ENCODE measurements at regions not wholly inside any gene's neighbourhood (a gene's known extent, or its start where the extent isn't known, plus 50 kb on each side); places are given as distances from the start of the nearest gene placed in this dataset.

DNA sequence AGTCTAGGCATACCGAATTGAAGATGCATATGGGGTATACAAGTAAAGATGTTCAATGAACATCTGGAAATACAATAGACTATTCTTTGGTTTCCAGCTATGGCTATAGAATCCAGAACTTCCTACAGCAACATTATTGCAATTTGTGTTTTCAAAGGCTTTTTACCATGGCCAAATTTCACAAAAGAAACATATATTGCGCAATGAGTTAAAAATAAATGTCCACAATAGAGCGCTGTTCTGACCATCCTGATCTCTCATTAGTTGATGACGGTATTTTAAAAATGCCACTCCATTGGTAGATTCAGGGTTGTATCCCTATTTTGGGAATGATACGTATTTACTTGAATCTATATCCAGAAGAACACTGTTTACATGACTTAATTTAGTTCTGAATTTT is 139.2 kb downstream of the LINC00632 start:
- no peak for DNase-seq (ENCODE audit: low read depth in 4 of 4, low spot score in 3 of 4)

DNA sequence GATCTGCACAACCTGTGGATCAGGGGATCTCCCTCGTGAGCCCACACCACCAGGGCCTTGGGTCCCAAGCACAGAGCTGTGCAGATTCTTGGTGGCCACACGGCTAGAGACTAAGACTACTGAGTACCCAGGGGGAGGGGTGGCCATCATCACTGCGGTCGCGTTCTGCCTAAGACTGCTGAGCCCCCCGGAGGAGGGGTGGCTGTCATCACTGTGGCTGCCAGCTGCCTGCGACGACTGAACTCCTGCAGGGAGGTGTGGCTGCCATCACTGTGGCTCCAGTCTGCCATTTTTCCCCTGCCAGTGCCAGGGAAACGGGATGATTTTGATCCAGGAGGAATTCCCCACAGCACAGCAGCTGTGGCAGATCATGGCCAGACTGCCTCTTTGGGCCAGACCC is 141.7 kb upstream of the SPANXB1 start:
- no peak for DNase-seq (ENCODE audit: low read depth in 4 of 4, low spot score in 3 of 4)

DNA sequence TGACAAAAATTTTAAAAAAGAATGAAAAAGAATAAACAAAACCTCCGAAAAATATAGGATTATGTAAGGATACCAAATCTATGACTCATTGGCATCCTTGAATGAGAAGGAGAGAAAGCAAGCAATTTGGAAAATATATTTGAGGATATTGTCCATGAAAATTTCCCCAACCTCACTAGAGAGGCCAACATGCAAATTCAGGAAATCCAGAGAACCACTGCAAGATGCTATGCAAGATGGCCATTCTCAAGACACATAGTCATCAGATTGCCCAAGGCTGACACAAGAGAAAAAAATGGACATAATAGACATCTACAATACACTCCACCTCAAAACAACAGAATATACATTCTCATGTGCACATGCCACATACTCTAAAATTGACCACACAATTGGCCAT is 135.9 kb upstream of the SPANXB1 start:
- DNase-seq (ENCODE audit: low read depth in 4 of 4, low spot score in 3 of 4) = no peak

GRCh38 chrX:140912606-140913005 is 89.8 kb upstream of the SPANXB1 start:
- no peak for DNase-seq (ENCODE audit: low read depth in 4 of 4, low spot score in 3 of 4)

DNA sequence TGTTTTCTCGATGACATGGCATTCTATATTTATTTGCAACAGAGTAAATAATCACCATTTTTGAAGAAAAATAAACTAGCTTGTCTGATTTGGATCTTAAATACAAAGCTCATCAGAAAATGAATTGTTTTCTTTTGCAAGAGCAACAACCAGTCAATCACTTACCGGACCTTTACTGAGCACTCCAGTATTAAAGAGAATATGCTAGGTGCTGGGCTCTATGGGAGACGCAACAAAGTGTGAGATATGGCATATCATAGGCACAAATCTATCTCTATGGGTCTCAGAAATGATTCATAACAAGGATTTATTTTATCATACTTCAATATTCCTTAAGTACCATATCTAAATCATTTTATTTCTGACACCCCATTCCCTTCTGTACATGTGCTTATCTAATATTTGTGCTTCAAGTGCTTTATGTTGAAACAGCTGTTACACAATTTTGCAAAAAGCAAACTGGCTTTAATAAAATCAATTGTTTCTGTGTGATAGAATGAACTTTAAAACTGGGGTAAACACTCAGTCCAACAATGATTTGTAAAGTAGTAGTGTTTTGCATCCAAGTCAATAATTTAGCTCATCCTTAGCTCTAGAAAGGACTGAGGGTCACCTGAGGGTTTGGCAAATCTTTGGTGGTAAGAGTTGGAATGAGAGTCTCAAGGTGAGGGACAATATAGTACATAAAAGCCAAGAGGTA is 88.4 kb upstream of the SPANXB1 start:
- DNase-seq (ENCODE audit: low read depth in 4 of 4, low spot score in 3 of 4) = no peak

GRCh38 chrX:140916872-140917271 is 85.5 kb upstream of the SPANXB1 start:
- DNase-seq (ENCODE audit: low read depth in 4 of 4, low spot score in 3 of 4) = no peak

GRCh38 chrX:140917354-140918115 is 84.9 kb upstream of the SPANXB1 start:
- no peak for DNase-seq (ENCODE audit: low read depth in 4 of 4, low spot score in 3 of 4)

DNA sequence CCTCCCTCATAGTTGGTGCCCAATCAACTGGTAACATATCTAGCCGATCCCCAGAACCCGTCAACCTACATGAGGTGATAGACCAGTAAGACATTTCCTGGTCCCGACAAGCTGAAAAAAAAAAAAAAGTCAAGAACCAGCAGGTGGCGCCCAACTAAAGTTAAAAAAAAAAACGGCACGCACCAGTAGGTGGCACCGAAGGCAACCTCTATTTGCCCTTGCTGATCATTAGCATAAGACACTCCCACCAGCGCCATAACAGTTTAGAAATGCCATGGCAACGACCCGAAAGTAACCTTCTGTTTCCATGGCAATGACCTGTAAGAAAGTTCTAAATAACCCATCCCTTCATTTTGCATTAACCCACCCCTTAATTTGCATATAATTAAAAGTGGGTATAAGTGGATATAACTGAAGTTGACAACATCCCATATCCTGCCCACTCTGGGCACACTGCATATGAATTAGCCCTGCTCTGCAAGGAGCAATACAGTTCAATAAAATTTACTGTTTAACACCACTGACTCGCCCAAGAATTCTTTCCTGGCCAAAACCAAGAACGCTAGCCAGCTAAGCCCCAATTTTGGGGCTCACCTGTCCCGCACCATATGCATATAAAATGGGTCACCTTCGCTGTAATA is 83.9 kb upstream of the SPANXB1 start:
- peak in 2 of 4 donors; percentile 8 for DNase-seq (ENCODE audit: low read depth in 4 of 4, low spot score in 3 of 4)

DNA sequence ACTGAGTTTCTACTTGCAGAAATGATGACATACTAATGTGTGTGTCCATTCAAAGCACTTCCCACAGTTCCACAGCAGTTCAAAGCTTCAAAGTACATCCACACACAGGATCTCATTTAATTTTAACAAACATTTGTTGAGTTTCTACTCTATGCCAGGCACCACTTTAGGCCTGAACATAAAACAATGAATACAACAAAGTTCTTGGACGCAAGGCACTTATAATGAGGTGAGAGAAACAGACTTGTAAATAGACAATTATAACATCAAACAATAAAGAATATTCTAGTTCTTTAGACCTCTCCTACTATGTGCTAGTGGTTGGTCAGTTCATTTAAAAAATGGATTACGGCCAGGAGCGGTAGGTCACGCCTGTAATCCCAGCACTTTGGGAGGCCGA is 82.0 kb upstream of the SPANXB1 start:
- no peak for DNase-seq (ENCODE audit: low read depth in 4 of 4, low spot score in 3 of 4)

GRCh38 chrX:140923118-140923517 is 79.3 kb upstream of the SPANXB1 start:
- DNase-seq (ENCODE audit: low read depth in 4 of 4, low spot score in 3 of 4) = no peak

DNA sequence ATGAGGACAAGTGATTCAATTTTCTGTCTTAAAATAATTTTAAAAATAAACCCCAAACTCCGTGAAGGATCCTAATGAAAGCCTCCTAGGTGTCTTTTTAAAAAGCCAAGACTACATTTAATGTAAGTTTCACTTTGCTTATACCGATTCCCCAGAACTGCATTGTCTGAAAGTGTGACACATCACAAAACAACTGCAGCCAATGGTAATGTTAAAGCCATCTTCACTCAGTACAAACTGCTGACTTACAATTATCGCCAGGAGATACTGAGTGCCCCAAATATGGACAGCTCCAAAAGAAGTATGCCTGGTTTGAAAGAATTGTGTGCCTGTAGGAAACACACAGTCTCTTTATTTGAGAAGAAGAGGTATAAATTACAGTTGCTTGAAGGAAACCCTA is 73.7 kb upstream of the SPANXB1 start:
- no peak for DNase-seq (ENCODE audit: low read depth in 4 of 4, low spot score in 3 of 4)

GRCh38 chrX:140933016-140933415 is 69.4 kb upstream of the SPANXB1 start:
- DNase-seq (ENCODE audit: low read depth in 4 of 4, low spot score in 3 of 4) = no peak

- no peak for DNase-seq (ENCODE audit: low read depth in 4 of 4, low spot score in 3 of 4)
Observed at GRCh38 chrX:140933874-140934655, 68.3 kb upstream of the SPANXB1 start.

DNA sequence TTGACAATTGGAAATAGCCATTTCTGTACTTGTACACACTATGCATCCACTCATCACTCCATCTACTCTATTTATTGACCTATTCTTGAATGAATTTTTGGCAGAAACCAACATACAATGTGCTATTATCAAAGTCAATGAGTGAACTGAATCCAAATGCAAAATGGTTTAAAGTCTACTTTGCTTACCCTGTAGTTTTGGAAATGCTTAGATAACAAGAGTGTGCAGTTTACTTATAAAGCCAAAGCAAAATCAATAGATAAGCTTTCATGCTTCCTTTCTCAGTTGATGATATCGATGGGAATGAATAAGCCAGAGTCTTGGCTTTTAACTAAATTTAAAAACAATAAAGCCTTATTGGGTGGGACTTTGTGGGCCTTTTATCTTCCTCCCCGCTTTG is 58.9 kb upstream of the SPANXB1 start:
- no peak for DNase-seq (ENCODE audit: low read depth in 4 of 4, low spot score in 3 of 4)

- no peak for DNase-seq (ENCODE audit: low read depth in 4 of 4, low spot score in 3 of 4)
Observed at GRCh38 chrX:140944710-140945109, 57.7 kb upstream of the SPANXB1 start.

- DNase-seq (ENCODE audit: low read depth in 4 of 4, low spot score in 3 of 4) = no peak
Observed at GRCh38 chrX:140948827-140949226, 53.6 kb upstream of the SPANXB1 start.

DNA sequence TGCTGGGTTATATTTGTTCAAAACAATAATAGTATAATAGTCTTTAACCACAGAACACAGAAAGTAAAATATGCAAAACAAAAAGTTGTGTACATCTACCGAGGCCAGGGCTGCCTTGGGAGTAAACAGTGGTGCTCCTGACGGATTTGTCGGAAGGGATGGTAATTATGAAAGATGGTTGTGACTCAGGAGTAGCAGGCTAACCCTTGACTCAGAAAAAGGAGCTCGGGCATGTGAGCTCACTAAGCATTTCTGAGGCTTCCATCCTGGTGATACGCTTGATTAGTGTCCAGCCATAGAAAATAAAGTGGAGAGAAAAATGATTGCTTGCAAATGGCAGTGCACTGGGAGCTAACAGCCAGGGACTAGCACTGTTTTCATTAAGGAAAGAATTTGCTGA is 53.2 kb upstream of the SPANXB1 start:
- no peak for DNase-seq (ENCODE audit: low read depth in 4 of 4, low spot score in 3 of 4)

Measured in right renal pelvis (tissue), 4 donors.